Right atrium auricular region (tissue), 2 donors: ENCODE measurements at regions not wholly inside any gene's neighbourhood (a gene's known extent, or its start where the extent isn't known, plus 50 kb on each side); places are given as distances from the start of the nearest gene placed in this dataset.

Experiments
- DNase-seq: peaks from one replicate; pipeline ENCODE4 v3.0.0-alpha.2; 2019; ENCODE audit warnings: low spot score
- H3K27ac ChIP-seq, 2 donors: fragments of 200-600 bp; sonication (generic); 1 replicate in 1 of 2; 2 replicates in 1 of 2; pipeline ENCODE4 v1.5.1; 2016 to 2019
- H3K27me3 ChIP-seq, 2 donors: fragments of 200-600 bp; sonication (generic); one replicate each; pipeline versions ENCODE4 v1.5.1 to v1.6.0; 2017 to 2019
- H3K36me3 ChIP-seq: fragments of 200-600 bp; sonication (generic); one replicate; pipeline ENCODE4 v1.5.1; 2016
- H3K4me1 ChIP-seq, 2 donors: fragments of 200-600 bp; sonication (generic); one replicate each; pipeline versions ENCODE4 v1.5.1 to v1.6.0; 2017 to 2019
- H3K4me3 ChIP-seq, 2 donors: fragments of 200-600 bp; sonication (generic); 1 replicate in 1 of 2; 2 replicates in 1 of 2; pipeline ENCODE4 v1.5.1; 2017 to 2019; ENCODE audit warnings: mild to moderate bottlenecking in 1 of 2, moderate library complexity in 1 of 2
- H3K9me3 ChIP-seq, 2 donors: fragments of 200-600 bp; sonication (generic); one replicate each; pipeline ENCODE4 v1.5.1; 2019
- TF ChIP-seq, protein P1 (sequence below), 2 donors: fragments of 200-600 bp; sonication (generic); IDR thresholded peaks; one replicate each; pipeline ENCODE4 v1.5.1; 2019; ENCODE audit warnings: antibody characterized with exemption in 2 of 2

GRCh38 chr9:14424289-14424688, 110.3 kb upstream of the NFIB start:
- H3K36me3 ChIP-seq, result no peaks in the 10 kb centered on the region
- H3K4me1 ChIP-seq, result peaks cover 0 to 18% of the 10 kb centered on the region in 2 donors
- no peaks in the 10 kb centered on the region for H3K27me3 ChIP-seq
- no peak overlapping the region for H3K4me3 ChIP-seq
- peak overlapping the region in 1 of 2 donors; percentile 60 for H3K27ac ChIP-seq
- H3K9me3 ChIP-seq, result no peaks in the 10 kb centered on the region
- TF ChIP-seq, protein P1, sequence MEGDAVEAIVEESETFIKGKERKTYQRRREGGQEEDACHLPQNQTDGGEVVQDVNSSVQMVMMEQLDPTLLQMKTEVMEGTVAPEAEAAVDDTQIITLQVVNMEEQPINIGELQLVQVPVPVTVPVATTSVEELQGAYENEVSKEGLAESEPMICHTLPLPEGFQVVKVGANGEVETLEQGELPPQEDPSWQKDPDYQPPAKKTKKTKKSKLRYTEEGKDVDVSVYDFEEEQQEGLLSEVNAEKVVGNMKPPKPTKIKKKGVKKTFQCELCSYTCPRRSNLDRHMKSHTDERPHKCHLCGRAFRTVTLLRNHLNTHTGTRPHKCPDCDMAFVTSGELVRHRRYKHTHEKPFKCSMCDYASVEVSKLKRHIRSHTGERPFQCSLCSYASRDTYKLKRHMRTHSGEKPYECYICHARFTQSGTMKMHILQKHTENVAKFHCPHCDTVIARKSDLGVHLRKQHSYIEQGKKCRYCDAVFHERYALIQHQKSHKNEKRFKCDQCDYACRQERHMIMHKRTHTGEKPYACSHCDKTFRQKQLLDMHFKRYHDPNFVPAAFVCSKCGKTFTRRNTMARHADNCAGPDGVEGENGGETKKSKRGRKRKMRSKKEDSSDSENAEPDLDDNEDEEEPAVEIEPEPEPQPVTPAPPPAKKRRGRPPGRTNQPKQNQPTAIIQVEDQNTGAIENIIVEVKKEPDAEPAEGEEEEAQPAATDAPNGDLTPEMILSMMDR (IDR thresholded peaks at IDR 0.05), result no peak
- no peak for DNase-seq

DNA sequence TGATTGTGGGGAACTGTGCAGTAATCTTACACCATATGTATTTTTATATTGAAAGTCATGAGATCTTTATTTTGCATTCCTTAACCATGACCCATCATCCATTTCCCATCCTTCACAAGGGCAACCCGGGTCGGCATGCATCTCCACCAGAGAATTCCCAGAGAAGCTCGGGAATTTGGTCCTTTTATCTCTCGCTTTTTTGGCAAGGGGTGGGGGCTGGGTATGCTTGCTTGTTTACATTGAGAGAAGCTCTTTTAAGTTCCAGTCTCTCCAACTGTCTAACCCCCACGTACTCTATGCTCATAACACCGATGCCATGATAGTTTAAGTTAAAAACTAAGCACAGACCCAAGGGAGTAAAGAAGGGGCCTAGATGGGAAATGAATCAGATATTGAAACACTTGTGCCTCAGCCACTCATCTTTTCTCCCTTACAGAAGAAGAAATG, 109.9 kb upstream of the NFIB start:
- Histone ChIP-seq H3K27me3 (no peaks in the 10 kb centered on the region), H3K4me1 (peaks cover 0 to 15% of the 10 kb centered on the region in 2 donors), H3K9me3 (no peaks in the 10 kb centered on the region), H3K4me3 (no peak overlapping the region), H3K27ac (no peak overlapping the region), H3K36me3 (no peaks in the 10 kb centered on the region)
- DNase-seq, result no peak
- TF ChIP-seq, protein P1 (IDR thresholded peaks at IDR 0.05), result no peak

GRCh38 chr9:14421291-14421690, 107.3 kb upstream of the NFIB start:
- no peak overlapping the region for H3K4me3 ChIP-seq
- DNase-seq, result no peak
- H3K9me3 ChIP-seq, result no peaks in the 10 kb centered on the region
- H3K36me3 ChIP-seq, result no peaks in the 10 kb centered on the region
- peaks cover 0 to 7% of the 10 kb centered on the region in 2 donors for H3K4me1 ChIP-seq
- no peaks in the 10 kb centered on the region for H3K27me3 ChIP-seq
- TF ChIP-seq, protein P1 (IDR thresholded peaks at IDR 0.05), result no peak
- H3K27ac ChIP-seq, result no peak overlapping the region

DNA sequence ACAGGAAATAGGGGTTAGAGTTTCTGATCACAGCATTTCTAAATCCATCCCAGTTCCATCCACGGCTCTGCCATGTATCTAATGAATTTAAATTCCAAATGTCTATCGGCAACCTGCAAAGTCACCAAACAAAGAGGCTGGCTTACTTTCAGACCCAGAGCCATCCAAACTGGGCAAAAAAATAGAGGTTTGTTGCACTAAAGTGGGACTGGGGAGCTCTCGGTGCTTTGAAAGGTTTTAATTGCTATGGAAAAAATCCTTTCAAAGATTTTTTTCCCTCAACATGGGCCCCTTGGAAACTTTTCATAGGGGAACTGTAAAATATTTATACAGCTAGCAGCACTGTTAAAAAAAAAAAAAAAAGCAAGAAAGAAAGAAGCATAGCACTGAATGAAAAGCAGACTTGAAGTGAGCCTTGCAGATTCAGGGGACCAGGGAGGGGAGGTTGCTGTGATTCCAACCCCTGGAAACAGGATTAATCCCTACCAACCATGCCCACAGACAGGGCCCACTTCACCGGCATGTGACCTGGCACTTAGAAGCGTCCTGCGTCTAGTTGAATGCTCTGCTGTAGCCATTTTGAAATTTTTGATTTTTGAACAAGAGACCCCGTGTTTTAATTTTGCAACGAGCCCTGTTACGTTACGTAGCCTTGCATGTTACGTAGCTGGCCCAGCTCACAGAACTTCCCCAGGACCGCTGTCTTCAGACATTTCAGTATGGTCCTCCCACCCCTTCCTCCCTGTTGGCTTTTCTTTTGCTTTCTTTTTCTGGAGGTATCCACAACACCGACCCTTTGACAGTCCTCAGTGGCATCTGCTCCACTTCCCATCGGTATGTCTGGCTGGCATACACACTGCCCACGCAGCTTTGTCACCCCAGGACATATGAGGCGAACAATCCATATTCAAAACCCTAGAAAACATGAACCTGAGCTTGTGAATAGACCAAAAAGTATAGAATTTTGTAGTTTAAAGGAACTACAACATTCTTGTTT, 105.3 kb upstream of the NFIB start:
- no peak overlapping the region for H3K27ac ChIP-seq
- H3K27me3 ChIP-seq, result no peaks in the 10 kb centered on the region
- peaks cover 0 to 4% of the 10 kb centered on the region in 2 donors for H3K9me3 ChIP-seq
- H3K4me1 ChIP-seq, result no peaks in the 10 kb centered on the region
- no peaks in the 10 kb centered on the region for H3K36me3 ChIP-seq
- no peak for DNase-seq
- TF ChIP-seq, protein P1 (IDR thresholded peaks at IDR 0.05), result no peak
- H3K4me3 ChIP-seq, result peak overlapping the region in 1 of 2 donors; percentile 10

- TF ChIP-seq, protein P1 (IDR thresholded peaks at IDR 0.05), result no peak
Measured at GRCh38 chr9:14418301-14418940, 104.5 kb upstream of the NFIB start.

More at GRCh38 chr9:14418301-14418940, 104.5 kb upstream of the NFIB start:
- no peak for DNase-seq
- Histone ChIP-seq H3K4me3 (no peak overlapping the region), H3K27ac (no peak overlapping the region), H3K36me3 (no peaks in the 10 kb centered on the region), H3K27me3 (no peaks in the 10 kb centered on the region), H3K4me1 (no peaks in the 10 kb centered on the region), H3K9me3 (peaks cover 0 to 4% of the 10 kb centered on the region in 2 donors)
